ENCODE measurements at regions not wholly inside any gene's neighbourhood (a gene's known extent, or its start where the extent isn't known, plus 50 kb on each side); places are given as distances from the start of the nearest gene placed in this dataset.

DNA sequence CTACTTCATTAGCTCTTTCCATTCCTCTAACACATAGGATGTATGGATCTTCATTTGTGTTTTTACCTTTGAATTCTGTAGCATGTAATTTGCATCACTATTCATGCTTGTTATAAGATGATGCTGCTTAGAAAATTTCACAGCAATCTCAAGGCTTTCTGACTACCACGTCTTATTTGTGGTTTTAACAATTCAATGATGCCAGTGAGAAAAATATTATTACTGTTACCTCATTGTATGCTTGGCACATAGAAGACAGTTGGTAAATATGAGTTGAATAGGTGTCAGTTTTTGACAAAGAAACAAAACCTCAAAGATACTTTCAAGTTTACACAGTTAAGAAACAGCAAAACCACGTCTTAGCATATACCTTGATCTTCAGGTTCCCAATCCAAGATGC, 428.6 kb downstream of the TFAP2A start:
- no peaks in the 10 kb centered on the region for H3K36me3 ChIP-seq (ENCODE audit: control insufficient read depth, low read depth, low read length)
- no peak overlapping the region for H3K4me3 ChIP-seq (ENCODE audit: low read length)
- H3K9ac ChIP-seq (ENCODE audit: low read length), result no peak overlapping the region
- no peaks in the 10 kb centered on the region for H3K4me1 ChIP-seq (ENCODE audit: control insufficient read depth, low read depth, low read length)
- H3K27ac ChIP-seq (ENCODE audit: low read length), result no peak overlapping the region
- peaks cover 8% of the 10 kb centered on the region for H3K9me3 ChIP-seq (ENCODE audit: control insufficient read depth, low read depth, low read length)
- no peaks in the 10 kb centered on the region for H3K27me3 ChIP-seq (ENCODE audit: control insufficient read depth, insufficient read depth, low read length)

DNA sequence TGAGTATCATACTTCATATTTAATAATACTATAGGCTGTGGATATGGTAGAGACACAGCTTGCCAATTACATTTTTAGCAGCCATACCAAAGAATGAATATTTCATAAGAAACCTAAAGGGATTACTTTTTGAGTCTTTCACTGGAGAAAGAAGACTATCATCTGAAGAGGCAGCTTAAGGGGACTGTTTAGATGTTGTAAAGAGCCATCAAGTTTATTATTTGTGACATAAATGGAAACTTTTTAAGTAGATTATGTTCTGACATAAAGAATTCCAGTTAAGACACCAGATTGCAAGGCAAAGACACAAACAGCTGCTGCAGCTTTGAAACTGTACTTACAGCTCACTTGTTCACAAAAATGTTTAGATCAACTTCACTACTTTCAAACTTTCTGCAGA, 429.4 kb downstream of the TFAP2A start:
- no peaks in the 10 kb centered on the region for H3K36me3 ChIP-seq (ENCODE audit: control insufficient read depth, low read depth, low read length)
- H3K9ac ChIP-seq (ENCODE audit: low read length), result no peak overlapping the region
- H3K27me3 ChIP-seq (ENCODE audit: control insufficient read depth, insufficient read depth, low read length), result no peaks in the 10 kb centered on the region
- H3K4me3 ChIP-seq (ENCODE audit: low read length), result no peak overlapping the region
- H3K9me3 ChIP-seq (ENCODE audit: control insufficient read depth, low read depth, low read length), result peaks cover 8% of the 10 kb centered on the region
- no peaks in the 10 kb centered on the region for H3K4me1 ChIP-seq (ENCODE audit: control insufficient read depth, low read depth, low read length)
- no peak overlapping the region for H3K27ac ChIP-seq (ENCODE audit: low read length)

DNA sequence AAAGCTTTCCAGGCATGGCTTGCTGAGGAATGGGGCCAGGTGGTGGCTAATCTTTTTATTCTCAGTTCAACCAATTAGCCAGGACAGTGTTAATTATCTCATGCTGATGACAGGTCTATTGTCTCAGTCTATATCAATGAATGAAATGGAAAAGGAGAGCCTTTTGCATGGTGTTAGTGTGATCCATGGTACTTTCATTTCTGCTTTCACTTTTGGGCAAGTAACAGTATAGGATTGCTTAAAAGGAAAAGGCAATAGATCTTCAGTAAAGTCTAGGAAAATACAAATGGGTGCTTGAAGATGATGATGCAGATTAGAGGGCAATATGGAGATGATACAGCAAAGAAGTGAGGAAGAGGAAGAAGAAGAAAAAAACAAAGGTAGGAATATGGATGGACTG, 430.3 kb downstream of the TFAP2A start:
- peaks cover 8% of the 10 kb centered on the region for H3K9me3 ChIP-seq (ENCODE audit: control insufficient read depth, low read depth, low read length)
- H3K36me3 ChIP-seq (ENCODE audit: control insufficient read depth, low read depth, low read length), result no peaks in the 10 kb centered on the region
- no peaks in the 10 kb centered on the region for H3K4me1 ChIP-seq (ENCODE audit: control insufficient read depth, low read depth, low read length)
- no peak overlapping the region for H3K4me3 ChIP-seq (ENCODE audit: low read length)
- H3K9ac ChIP-seq (ENCODE audit: low read length), result no peak overlapping the region
- H3K27ac ChIP-seq (ENCODE audit: low read length), result no peak overlapping the region
- no peaks in the 10 kb centered on the region for H3K27me3 ChIP-seq (ENCODE audit: control insufficient read depth, insufficient read depth, low read length)

DNA sequence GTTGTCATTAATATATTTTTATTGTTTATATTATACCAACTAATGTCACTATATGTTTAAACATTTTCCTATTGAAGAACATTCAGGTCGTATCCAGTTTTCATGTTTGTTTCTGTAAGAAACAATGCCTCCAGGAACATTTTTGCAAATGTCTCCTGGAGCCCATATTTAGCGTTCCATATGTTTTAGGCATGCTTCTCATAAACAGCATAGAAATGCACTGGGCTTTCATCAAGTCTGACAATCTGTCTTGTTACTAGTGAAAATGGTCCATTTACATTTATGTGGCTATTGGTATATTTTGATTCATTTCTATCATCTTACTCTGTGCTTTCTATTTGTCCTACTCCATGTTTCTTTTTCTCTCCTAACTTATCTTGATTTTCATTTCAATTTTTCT, 431.7 kb downstream of the TFAP2A start:
- Histone ChIP-seq H3K36me3 (ENCODE audit: control insufficient read depth, low read depth, low read length) (no peaks in the 10 kb centered on the region), H3K4me1 (ENCODE audit: control insufficient read depth, low read depth, low read length) (no peaks in the 10 kb centered on the region), H3K9me3 (ENCODE audit: control insufficient read depth, low read depth, low read length) (peaks cover 8% of the 10 kb centered on the region), H3K4me3 (ENCODE audit: low read length) (no peak overlapping the region), H3K27me3 (ENCODE audit: control insufficient read depth, insufficient read depth, low read length) (no peaks in the 10 kb centered on the region), H3K27ac (ENCODE audit: low read length) (no peak overlapping the region), H3K9ac (ENCODE audit: low read length) (no peak overlapping the region)

DNA sequence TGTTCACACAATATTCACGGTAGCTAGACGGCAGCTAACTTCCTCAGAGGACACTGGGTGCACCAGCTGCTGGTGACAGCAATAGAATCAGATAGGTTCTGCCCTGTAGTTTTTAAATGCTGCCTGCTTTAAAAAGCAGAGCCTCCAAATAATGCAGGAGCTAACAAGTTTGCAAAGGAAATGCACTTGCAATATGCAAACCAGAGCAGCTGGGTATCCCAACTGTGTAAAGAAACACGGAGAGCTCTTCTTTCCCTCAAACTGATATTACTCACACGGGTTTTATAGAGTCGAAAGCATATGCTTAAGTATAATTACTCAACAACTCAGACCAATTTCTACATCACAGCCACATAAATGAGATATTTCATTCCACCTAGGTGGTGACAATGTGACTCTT, 432.7 kb downstream of the TFAP2A start:
- H3K27ac ChIP-seq (ENCODE audit: low read length), result no peak overlapping the region
- H3K4me1 ChIP-seq (ENCODE audit: control insufficient read depth, low read depth, low read length), result no peaks in the 10 kb centered on the region
- no peaks in the 10 kb centered on the region for H3K27me3 ChIP-seq (ENCODE audit: control insufficient read depth, insufficient read depth, low read length)
- H3K36me3 ChIP-seq (ENCODE audit: control insufficient read depth, low read depth, low read length), result no peaks in the 10 kb centered on the region
- no peak overlapping the region for H3K4me3 ChIP-seq (ENCODE audit: low read length)
- no peak overlapping the region for H3K9ac ChIP-seq (ENCODE audit: low read length)
- peaks cover 8% of the 10 kb centered on the region for H3K9me3 ChIP-seq (ENCODE audit: control insufficient read depth, low read depth, low read length)

DNA sequence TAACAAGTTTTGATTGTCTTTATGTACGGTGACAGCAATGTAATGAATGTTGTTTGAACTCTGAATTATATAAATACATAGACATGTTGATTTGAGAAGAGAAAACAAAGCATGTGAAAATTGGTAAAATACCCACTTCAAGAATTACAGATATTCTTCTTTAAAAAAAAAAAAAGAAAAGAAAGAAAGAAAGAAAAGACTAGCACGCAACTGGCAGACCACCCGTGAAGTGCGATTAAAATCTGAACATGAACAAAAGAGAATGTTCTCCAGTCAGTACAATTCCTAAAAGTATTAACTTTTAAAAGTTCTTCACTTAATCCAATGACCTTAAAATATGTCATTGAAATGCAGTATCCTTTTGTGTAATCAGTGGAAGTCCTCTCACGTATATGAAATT, 434.9 kb downstream of the TFAP2A start:
- Histone ChIP-seq H3K9ac (ENCODE audit: low read length) (no peak overlapping the region), H3K9me3 (ENCODE audit: control insufficient read depth, low read depth, low read length) (peaks cover 8% of the 10 kb centered on the region), H3K4me1 (ENCODE audit: control insufficient read depth, low read depth, low read length) (no peaks in the 10 kb centered on the region), H3K27me3 (ENCODE audit: control insufficient read depth, insufficient read depth, low read length) (no peaks in the 10 kb centered on the region), H3K36me3 (ENCODE audit: control insufficient read depth, low read depth, low read length) (no peaks in the 10 kb centered on the region), H3K27ac (ENCODE audit: low read length) (no peak overlapping the region), H3K4me3 (ENCODE audit: low read length) (no peak overlapping the region)

DNA sequence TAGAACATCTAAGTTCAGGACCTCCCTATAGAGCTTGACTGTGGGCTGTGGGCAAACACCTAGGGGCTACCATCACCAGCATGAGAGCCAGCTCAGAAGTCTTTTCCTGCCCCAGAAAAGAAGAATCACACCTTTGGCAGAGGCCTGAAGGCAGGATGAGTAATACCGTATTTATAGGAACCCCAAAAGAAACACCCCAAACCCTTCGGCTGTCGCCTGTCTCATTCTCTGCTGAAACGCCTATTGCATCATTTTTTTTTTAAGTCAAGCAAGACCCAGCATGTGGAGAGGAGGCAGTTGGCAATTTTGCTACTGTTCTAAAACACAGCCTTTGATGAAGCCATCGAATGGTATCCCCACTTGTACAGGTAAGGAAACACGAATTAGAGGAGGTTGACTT, 436.4 kb downstream of the TFAP2A start:
- Histone ChIP-seq H3K9me3 (ENCODE audit: control insufficient read depth, low read depth, low read length) (no peaks in the 10 kb centered on the region), H3K36me3 (ENCODE audit: control insufficient read depth, low read depth, low read length) (no peaks in the 10 kb centered on the region), H3K27me3 (ENCODE audit: control insufficient read depth, insufficient read depth, low read length) (no peaks in the 10 kb centered on the region), H3K9ac (ENCODE audit: low read length) (no peak overlapping the region), H3K27ac (ENCODE audit: low read length) (no peak overlapping the region), H3K4me1 (ENCODE audit: control insufficient read depth, low read depth, low read length) (no peaks in the 10 kb centered on the region), H3K4me3 (ENCODE audit: low read length) (no peak overlapping the region)

DNA sequence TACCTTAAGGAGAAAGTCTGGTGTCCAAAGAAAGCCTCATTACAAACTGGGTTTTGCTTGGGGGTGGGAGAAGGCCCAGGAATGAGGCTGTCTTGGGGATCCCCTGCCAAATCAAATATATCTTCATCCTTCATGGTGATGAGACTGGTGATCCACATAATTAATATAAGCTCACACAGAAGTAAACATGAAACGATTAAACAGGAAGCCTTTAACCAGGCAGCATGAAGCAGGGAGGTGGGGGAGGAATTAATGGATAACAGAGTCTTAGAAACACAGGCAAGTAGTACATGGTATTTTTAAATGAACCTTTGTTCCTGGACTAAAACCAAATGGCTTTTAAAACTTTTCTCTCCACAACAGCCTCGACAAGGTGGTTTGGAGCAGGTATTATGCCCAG, 437.5 kb downstream of the TFAP2A start:
- H3K4me1 ChIP-seq (ENCODE audit: control insufficient read depth, low read depth, low read length), result no peaks in the 10 kb centered on the region
- no peaks in the 10 kb centered on the region for H3K27me3 ChIP-seq (ENCODE audit: control insufficient read depth, insufficient read depth, low read length)
- no peak overlapping the region for H3K9ac ChIP-seq (ENCODE audit: low read length)
- no peak overlapping the region for H3K27ac ChIP-seq (ENCODE audit: low read length)
- H3K4me3 ChIP-seq (ENCODE audit: low read length), result no peak overlapping the region
- H3K9me3 ChIP-seq (ENCODE audit: control insufficient read depth, low read depth, low read length), result no peaks in the 10 kb centered on the region
- no peaks in the 10 kb centered on the region for H3K36me3 ChIP-seq (ENCODE audit: control insufficient read depth, low read depth, low read length)

DNA sequence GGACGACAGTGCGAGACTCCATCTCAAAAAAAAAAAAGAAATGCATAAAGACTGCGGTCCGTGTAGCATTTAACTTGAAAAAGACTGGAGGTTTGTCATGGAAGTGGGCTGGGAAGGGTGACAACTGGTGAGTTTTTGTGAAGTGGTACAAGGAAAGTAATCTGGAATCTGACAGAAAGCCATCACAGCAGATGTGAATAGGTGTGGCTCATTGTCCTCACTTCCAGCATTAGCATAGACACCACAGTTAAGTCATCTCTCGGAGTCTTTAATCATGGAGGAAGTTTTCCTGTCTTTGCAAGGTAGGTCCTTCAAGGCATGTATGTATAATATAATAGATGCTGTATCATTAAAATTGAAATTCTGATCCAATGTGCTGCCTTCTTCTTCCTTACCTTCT, 453.2 kb downstream of the TFAP2A start:
- Histone ChIP-seq H3K4me3 (ENCODE audit: low read length) (no peak overlapping the region), H3K9me3 (ENCODE audit: control insufficient read depth, low read depth, low read length) (no peaks in the 10 kb centered on the region), H3K36me3 (ENCODE audit: control insufficient read depth, low read depth, low read length) (no peaks in the 10 kb centered on the region), H3K4me1 (ENCODE audit: control insufficient read depth, low read depth, low read length) (no peaks in the 10 kb centered on the region), H3K9ac (ENCODE audit: low read length) (no peak overlapping the region), H3K27me3 (ENCODE audit: control insufficient read depth, insufficient read depth, low read length) (no peaks in the 10 kb centered on the region), H3K27ac (ENCODE audit: low read length) (no peak overlapping the region)

DNA sequence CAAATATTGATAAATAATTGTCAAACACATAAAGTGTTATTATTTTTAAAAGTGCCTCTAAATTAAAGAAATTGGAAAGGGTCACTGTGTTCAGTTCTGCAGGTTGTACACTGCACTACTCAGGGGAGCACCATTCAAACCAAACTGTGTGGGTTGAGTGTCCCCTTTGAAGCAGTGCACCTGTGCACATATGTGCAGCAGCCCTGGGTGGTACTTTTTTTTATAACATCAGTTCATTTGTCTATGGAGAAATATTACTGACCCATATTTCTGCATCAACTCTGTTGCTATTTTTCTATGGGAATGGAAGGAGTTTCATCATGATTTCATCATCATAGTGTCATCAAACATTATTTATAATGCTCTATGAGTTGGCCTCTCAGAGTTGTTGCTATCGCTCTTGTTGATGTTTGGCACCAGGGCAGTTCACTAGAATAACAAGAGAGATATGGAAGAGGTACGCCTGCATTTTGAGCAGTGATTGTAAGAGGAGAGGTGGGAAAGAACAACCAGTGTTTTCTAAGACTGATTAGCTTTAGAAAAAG, 457.6 kb downstream of the TFAP2A start:
- Histone ChIP-seq H3K27me3 (ENCODE audit: control insufficient read depth, insufficient read depth, low read length) (no peaks in the 10 kb centered on the region), H3K27ac (ENCODE audit: low read length) (no peak overlapping the region), H3K9me3 (ENCODE audit: control insufficient read depth, low read depth, low read length) (no peaks in the 10 kb centered on the region), H3K4me1 (ENCODE audit: control insufficient read depth, low read depth, low read length) (no peaks in the 10 kb centered on the region), H3K9ac (ENCODE audit: low read length) (no peak overlapping the region), H3K36me3 (ENCODE audit: control insufficient read depth, low read depth, low read length) (no peaks in the 10 kb centered on the region), H3K4me3 (ENCODE audit: low read length) (no peak overlapping the region)

DNA sequence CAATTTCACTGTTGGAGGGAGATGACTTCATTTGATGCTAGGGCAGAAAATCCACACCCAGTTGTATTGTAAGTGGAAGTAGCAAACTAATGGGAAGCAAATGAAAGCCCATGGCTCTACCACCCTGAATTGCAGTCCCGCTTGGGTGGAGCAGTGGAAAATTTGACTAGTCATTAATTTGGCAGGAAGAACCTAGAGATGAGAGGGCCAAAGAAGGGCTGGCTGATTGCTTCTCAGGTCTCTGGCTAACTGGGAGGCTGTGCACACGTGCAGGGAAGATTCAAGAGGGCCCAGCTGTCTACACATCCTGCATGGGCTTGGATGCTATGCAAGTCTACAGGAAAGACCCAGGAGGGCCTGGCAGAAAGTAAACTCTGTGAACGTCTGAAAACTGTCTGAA, 466.2 kb downstream of the TFAP2A start:
- Histone ChIP-seq H3K36me3 (ENCODE audit: control insufficient read depth, low read depth, low read length) (no peaks in the 10 kb centered on the region), H3K9ac (ENCODE audit: low read length) (no peak overlapping the region), H3K4me1 (ENCODE audit: control insufficient read depth, low read depth, low read length) (no peaks in the 10 kb centered on the region), H3K27me3 (ENCODE audit: control insufficient read depth, insufficient read depth, low read length) (no peaks in the 10 kb centered on the region), H3K27ac (ENCODE audit: low read length) (no peak overlapping the region), H3K9me3 (ENCODE audit: control insufficient read depth, low read depth, low read length) (no peaks in the 10 kb centered on the region), H3K4me3 (ENCODE audit: low read length) (no peak overlapping the region)

DNA sequence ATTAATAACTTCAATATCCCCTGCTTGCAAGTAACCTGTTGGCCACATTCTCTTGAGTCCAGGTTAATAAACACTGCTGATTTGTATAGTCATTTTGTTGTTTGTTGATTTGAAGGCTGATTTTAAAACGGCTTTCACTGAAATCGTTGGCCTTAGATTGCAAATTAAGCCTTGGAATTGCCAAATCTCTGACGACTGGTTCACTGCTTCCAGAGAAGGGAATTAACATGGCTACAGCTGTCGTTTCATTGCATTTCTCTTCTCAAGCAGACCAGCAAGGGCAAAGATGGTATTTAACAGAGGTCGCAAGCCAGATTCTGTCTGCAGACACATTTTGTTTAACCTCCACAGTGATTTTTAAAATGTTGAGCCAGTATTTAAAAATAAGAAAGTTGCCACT, 470.9 kb downstream of the TFAP2A start:
- H3K9ac ChIP-seq (ENCODE audit: low read length), result no peak overlapping the region
- H3K27ac ChIP-seq (ENCODE audit: low read length), result no peak overlapping the region
- H3K36me3 ChIP-seq (ENCODE audit: control insufficient read depth, low read depth, low read length), result no peaks in the 10 kb centered on the region
- no peaks in the 10 kb centered on the region for H3K9me3 ChIP-seq (ENCODE audit: control insufficient read depth, low read depth, low read length)
- H3K4me1 ChIP-seq (ENCODE audit: control insufficient read depth, low read depth, low read length), result no peaks in the 10 kb centered on the region
- no peak overlapping the region for H3K4me3 ChIP-seq (ENCODE audit: low read length)
- no peaks in the 10 kb centered on the region for H3K27me3 ChIP-seq (ENCODE audit: control insufficient read depth, insufficient read depth, low read length)

Data from iPS-18a (cell line).